CD4-positive, alpha-beta T cell treated with Interleukin-12 subunit alpha and Interleukin-12 subunit beta, for 1 hour (primary cell): ENCODE measurements at regions not wholly inside any gene's neighbourhood (a gene's known extent, or its start where the extent isn't known, plus 50 kb on each side); places are given as distances from the start of the nearest gene placed in this dataset.

Experiments
- DNase-seq: peaks from one replicate; pipeline ENCODE4 v3.0.0-alpha.2; 2020

- no peak for DNase-seq
Measured at GRCh38 chr4:166274136-166274761, 401.2 kb downstream of the TLL1 start.

- DNase-seq = no peak
Measured at GRCh38 chr4:166274775-166275174, 401.7 kb downstream of the TLL1 start.

- DNase-seq = no peak
Measured at GRCh38 chr4:166277401-166277800, 404.4 kb downstream of the TLL1 start.

- DNase-seq = no peak
Measured at GRCh38 chr4:166277853-166278252, 404.8 kb downstream of the TLL1 start.

- DNase-seq = no peak
Measured at GRCh38 chr4:166279261-166279660, 406.2 kb downstream of the TLL1 start.

GRCh38 chr4:166280642-166281041 lies 407.6 kb downstream of the TLL1 start:
- DNase-seq = no peak

GRCh38 chr4:166282081-166282770 lies 409.2 kb downstream of the TLL1 start:
- DNase-seq = no peak

GRCh38 chr4:166284221-166284620 lies 411.2 kb downstream of the TLL1 start:
- no peak for DNase-seq

- DNase-seq = no peak
Measured at GRCh38 chr4:166290426-166290825, 417.4 kb downstream of the TLL1 start.

- DNase-seq = no peak
Measured at GRCh38 chr4:166293556-166293955, 420.5 kb downstream of the TLL1 start.

- no peak for DNase-seq
Measured at GRCh38 chr4:166301266-166301665, 428.2 kb downstream of the TLL1 start.

- DNase-seq = no peak
Measured at GRCh38 chr4:166308647-166309046, 435.6 kb downstream of the TLL1 start.

- no peak for DNase-seq
Measured at GRCh38 chr4:166309286-166309685, 436.2 kb downstream of the TLL1 start.

- DNase-seq = no peak
Measured at GRCh38 chr4:166311169-166311568, 438.1 kb downstream of the TLL1 start.

- DNase-seq = no peak
Measured at GRCh38 chr4:166312166-166312565, 439.1 kb downstream of the TLL1 start.

- DNase-seq = no peak
Measured at GRCh38 chr4:166314902-166315301, 441.9 kb downstream of the TLL1 start.

- DNase-seq = no peak
Measured at GRCh38 chr4:166315721-166316467, 442.9 kb downstream of the TLL1 start.

GRCh38 chr4:166318810-166319525 lies 445.9 kb downstream of the TLL1 start:
- no peak for DNase-seq

- no peak for DNase-seq
Measured at GRCh38 chr4:166323250-166323649, 450.2 kb downstream of the TLL1 start.

- no peak for DNase-seq
Measured at GRCh38 chr4:166324321-166324720, 451.3 kb downstream of the TLL1 start.

- no peak for DNase-seq
Measured at GRCh38 chr4:166335256-166335938, 462.4 kb downstream of the TLL1 start.

- no peak for DNase-seq
Measured at GRCh38 chr4:166341992-166342391, 469.0 kb downstream of the TLL1 start.

- DNase-seq = no peak
Measured at GRCh38 chr4:166363198-166363597, 490.2 kb downstream of the TLL1 start.
